GM21360 (cell line): ENCODE measurements at regions not wholly inside any gene's neighbourhood (a gene's known extent, or its start where the extent isn't known, plus 50 kb on each side); places are given as distances from the start of the nearest gene placed in this dataset.
"Not testable (repeated sequence)": the region's sequence is repeated elsewhere in the genome, so short reads cannot be mapped to it uniquely, and the experiment has no call there.

Experiments used
- ATAC-seq: cut with Tn5 transposase; IDR thresholded peaks from one replicate; pipeline ENCODE4 v1.9.1; 2021; ENCODE audit warnings: mild to moderate bottlenecking, moderate library complexity; ENCODE audit not compliant: unreplicated experiment

DNA sequence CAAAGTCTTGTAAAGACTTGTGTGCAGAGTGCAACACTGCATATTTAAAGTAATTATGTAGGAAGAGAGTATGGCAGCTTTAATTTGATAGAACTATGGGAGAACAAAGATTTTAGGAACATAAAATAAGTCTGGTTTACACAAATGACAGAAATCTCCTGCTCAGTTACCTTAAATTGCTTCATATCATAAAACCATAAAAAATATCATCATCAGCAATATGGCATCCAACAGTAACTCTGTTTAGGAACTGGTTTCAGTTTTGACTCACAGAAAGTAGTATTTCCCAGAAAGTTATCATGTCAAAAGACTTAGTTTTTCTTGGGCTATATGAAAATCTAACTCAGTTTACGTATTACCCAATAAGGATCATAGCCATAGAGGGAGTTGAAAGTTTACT, 292.1 kb upstream of the PMFBP1 start:
- no peak for ATAC-seq

DNA sequence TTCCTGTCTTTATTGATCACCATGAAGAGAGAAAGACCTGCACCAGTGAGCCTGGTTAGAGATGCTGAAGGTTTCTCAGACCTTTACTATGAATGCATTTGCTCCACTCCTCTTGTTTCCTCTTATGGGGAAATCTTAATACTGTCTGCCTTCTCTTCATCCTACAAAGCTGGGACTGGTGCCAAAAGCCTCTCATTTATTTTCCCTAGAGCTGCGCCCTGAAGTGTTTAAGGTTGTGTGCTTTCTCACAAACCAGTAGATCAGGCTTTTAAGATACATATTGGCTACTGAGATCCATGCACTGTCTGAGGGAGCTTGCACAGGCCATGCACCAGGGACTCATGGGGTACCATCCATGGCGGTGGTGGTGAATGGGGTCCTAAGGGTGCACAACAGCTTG, 286.1 kb upstream of the PMFBP1 start:
- ATAC-seq = no peak

DNA sequence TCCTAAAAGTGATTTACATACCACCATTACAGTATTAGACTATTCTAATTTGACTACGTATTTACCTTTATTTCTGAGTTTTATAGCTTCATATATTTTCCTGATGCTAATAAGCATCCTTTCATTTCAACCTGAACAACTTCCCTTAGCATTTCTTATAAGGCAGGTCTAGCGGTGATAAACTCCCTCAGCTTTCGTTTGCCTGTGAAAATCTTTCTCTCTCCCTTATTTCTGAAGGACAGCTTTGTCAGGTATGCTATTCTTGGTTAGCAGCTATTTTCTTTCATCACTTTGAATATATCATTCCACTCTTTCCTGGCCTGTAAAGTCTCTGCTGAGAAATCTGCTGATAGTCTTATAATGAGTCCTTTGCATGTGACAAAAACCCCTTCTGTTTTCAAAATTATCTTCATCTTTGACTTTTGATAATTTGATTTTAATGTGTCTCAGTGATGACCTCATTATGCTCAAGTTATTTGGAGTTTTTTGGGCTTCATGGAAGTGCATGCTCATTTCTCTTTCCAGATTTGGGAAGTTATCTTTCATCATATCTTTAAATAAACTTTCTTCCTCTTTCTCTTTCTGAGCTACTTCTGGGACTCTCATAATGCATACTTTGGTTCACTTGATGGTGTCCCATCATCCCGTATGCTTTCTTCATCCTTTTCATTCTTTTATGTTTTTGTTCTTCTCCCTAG, 285.4 kb upstream of the PMFBP1 start:
- ATAC-seq = no peak

DNA sequence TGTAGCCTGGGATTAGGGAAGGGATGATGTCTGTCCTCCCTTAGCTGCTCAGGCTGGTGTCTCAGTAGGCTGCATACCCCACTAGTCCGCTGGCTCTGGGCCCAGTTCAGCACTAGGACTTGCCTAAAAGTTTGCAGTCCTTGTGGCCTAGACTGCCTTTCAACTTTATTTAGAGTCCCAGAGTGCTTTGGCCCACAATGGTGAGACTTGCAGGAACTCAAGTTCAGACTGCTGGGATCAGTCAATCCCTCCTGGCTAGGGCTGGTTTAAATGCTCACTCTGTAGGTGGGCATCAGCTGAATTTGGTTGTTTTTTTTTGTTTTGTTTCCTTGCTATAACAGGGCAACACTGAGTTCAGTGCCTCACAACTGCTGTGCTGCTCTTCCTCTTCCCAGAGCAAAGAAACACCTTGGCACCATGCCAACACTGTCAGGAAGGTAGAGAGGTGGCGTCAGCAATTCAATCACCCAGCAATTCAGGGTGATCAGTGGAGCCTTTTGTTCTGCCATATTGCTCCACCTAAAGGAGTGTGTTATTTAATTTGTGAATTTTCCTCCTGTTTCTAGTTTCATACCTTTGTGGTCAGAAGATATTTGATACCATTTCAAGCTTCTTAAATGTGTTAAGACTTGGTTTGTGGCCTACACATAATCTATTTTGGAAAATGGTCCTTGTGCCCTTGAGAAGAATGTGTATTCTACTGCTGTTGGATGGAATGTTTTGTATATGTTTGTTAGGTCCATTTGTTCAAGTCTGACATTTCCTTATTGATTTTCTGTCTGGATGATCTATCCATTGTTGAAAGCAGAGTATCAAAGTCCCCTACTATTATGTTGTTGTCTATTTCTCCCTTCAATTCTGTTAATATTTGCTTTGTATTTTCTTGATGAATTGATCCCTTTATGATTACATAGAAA, 284.0 kb upstream of the PMFBP1 start:
- ATAC-seq = no peak

DNA sequence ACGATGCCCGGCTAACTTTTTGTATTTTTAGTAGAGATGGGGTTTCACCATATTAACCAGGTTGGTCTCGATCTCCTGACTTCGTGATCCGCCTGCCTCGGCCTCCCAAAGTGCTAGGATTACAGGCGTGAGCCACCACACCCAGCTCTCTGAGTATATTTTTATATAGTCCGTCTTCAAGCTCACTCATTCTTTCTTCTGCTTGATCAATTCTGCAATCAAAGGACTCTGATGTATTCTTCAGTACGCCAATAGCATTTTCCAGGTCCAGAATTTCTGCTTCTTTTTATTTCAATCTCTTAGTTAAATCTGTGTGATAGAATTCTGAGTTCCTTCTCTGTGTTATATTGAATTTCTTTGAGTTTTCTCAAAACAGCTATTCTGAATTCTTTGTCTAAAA, 281.9 kb upstream of the PMFBP1 start:
- ATAC-seq = not testable (repeated sequence)

DNA sequence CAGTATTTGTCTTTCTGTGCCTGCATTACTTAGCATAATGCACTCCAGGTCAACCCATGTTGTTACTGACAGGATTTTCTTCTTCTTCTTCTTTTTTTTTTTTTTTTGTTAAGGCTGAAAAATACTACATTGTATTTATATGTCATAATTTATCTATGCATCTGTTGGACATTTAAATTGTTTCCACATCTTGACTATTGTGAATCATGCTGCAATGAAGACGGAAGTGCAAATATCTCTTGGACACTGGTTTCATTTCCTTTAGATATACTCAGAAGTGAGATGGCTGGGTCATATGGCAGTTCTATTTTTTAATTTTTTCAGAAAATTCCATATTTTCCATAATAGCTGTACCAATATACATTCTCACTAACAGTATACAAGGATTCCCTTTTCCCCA, 272.7 kb upstream of the PMFBP1 start:
- no peak for ATAC-seq

- ATAC-seq = no peak
Observed at GRCh38 chr16:72443809-72444208, 271.9 kb upstream of the PMFBP1 start.

DNA sequence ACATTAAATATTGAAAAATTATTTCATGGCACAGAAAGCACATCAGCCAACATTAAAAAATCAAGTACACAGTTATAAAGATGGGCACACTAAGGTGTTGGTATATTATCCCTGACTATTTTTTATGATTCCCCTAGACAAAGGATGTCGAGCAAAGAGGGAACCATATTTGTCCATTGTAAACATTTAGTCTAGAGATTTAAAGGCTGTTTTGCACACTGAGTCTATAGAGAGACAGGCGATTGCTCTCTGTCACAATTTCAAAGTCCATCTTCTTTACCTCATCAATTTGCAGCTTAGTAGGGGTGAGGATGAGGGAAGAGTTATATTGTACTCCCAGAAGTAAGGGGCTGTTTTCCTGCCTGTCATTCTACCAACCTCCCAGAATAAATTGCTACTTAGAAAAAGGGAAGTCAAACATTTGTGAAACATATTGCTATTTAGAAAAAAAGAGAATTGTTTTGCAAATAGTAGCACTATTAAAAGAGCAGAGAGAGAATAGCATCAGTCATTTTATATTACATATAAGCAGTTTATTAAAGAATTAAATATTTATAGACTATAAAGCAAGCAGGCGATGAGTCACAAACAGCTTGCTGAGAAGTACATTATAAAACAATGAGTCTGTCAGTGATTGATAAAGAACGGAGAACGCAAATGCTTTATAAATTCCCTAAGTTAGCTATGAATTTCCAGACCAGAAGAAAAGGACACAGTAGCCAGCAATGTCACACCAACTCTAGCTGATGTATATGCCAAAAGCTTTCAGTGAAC, 270.6 kb upstream of the PMFBP1 start:
- no peak for ATAC-seq

DNA sequence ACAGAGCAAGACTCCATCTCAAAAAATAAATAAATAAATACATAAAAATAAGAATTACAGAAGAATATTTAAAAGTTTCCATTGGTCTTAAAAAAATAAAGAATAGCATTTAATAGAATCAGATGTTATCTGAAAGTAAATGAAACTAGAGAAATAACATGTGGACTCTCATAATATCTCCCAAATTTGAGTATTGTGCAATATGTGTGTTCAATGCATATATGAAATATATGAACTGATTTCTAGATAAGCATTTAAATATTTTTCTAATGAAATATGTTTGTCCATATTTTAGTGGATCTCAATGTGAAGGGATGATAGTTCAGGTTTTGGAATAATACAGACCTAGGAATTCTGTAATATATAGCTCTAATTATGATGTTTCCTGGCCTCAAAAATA, 265.9 kb upstream of the PMFBP1 start:
- ATAC-seq = no peak

GRCh38 chr16:72434159-72434558, 262.2 kb upstream of the PMFBP1 start:
- no peak for ATAC-seq

- no peak for ATAC-seq
Observed at GRCh38 chr16:72430121-72430520, 258.2 kb upstream of the PMFBP1 start.

GRCh38 chr16:72429671-72430081, 257.7 kb upstream of the PMFBP1 start:
- ATAC-seq = no peak

DNA sequence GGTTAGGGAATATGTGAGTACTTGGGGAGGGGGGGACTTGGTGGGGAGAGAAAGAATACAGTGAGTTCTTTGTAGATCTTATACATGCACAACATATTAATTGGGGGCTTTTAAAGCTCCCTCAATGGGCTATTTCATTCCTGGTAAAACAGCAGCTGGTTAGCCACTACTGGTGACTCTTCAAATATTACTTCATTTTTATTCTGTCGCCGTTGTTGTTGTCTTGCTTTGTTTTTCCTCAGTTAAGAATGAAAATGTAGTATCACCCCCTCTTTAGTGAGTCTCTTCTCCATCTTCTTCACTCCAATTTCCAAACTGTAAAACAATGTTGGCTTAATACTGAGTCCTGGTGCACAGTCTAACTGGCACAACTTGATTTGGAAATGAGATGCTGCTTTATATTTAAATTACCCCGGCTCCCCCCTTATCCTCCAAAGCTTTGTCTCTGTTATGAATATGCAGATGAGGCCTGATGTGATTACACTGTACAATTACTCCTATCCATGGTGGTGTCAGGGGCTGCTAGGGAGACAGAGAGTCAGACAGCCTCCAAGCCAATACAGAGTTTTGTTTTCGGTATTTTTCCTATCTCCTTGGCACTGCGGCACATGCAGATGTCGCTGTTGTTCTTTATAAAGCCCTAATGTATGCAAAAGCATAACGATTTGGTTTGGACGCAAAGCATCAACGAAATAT, 256.9 kb upstream of the PMFBP1 start:
- no peak for ATAC-seq

- ATAC-seq = no peak
Observed at GRCh38 chr16:72427783-72428331, 255.9 kb upstream of the PMFBP1 start.

DNA sequence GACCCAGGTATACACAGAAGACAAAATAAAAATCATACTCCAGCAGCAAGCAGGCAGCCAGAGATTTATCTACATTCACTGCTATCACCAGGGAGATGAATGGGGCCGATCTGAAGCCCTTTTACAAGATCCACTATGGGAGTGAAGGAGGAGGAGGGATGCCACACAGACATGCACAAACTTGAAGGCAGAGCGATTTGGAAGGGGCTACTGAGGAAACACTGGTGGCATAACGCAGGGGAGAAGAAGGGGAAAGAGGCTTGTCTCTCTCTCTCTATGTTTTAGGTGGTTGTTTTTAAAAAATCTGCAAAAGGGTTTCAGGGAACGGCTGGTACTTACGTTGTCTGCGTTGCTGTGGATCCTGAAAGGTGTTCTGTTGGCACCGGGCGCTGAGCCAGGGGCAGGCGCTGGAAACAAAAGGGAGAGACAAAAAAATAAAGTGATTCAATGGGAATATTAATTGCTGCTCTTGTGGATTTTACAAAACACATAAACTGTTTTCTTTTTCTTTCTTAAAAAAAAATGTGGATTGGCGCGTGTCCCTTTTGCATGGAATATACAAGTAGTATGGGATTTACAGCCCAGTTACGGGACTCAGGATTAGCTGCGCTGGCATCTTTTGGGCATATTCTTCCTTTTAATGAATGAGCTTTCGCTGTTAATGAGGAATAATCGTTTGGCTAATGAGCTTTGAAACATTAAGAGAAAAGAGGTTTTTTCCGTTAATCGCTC, 255.3 kb upstream of the PMFBP1 start:
- no peak for ATAC-seq

GRCh38 chr16:72426386-72426785, 254.4 kb upstream of the PMFBP1 start:
- ATAC-seq = no peak

- ATAC-seq = no peak
Observed at GRCh38 chr16:72425571-72426341, 253.8 kb upstream of the PMFBP1 start.

DNA sequence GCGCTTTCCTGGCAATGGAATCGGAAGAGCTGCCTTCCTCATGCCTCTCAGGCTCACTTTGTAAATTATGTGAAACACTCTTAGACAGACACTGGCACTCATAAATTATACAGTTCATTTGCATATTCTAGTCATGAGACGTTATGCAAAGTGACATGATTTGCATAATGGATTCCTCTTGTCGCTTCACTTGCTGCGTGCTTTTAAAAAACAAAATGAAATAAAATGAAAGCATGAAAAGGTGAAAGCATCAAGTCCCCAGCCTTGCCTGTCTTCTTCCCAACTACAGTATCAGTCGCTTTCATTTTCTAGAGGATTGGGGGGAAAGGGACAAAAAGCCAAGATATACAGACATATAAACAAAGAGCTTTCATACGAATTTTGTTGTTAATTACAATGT, 252.8 kb upstream of the PMFBP1 start:
- no peak for ATAC-seq

- no peak for ATAC-seq
Observed at GRCh38 chr16:72422308-72422897, 250.4 kb upstream of the PMFBP1 start.
